Left renal cortex interstitium (tissue), 4 donors: ENCODE measurements at regions not wholly inside any gene's neighbourhood (a gene's known extent, or its start where the extent isn't known, plus 50 kb on each side); places are given as distances from the start of the nearest gene placed in this dataset.

Experiments used
- DNase-seq, 4 donors: peaks; one replicate each; pipeline ENCODE4 v3.0.0-alpha.2; 2013; ENCODE audit warnings: low read depth in 4 of 4, low spot score in 2 of 4, missing footprints in 1 of 4

DNA sequence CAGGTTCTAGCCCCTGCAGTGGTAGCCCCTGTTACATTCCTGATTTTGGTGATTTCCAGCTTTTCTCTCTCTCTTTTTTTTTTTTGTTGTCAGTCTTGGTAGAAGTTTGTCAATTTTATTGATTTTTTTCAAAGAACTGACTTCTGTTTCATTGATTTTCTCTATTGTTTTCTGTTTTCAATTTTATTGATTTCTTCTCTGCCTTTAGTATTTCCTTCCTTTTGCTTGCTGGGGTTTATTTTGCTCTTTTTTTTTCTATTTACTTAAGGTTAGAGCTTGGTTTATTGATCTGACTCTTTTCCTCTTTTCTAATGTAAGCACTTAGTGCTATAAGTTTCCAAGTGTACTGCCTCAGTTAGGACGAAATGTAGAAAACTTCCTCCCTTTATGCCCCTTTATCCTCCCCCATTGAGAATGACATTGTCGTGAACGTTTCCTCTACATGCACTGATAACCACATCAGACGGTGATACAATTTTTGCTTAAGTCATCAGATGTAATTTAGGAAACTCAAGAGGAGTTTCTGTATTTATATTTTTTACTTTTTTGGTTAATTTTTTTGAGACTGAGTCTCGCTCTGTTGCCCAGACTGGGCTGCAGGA lies 81.1 kb upstream of the HS6ST1 start:
- no peak for DNase-seq

DNA sequence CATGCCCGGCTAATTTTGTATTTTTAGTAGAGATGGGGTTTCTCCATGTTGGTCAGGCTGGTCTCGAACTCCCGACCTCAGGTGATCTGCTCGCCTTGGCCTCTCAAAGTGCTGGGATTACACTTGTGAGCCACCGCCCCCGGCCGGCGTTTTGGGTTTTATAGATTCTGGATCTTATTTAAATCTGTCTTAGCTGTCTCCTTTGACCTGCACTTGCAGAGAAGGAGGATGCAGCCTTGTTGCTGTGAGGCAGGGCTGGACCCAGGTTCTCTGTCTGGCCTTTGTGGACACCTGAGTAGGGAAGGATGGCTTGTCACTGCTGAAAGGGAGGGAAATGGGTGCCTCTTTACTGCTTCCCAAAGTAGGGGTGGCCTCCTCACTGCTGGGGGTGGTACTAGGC lies 83.0 kb upstream of the HS6ST1 start:
- DNase-seq, result no peak

DNA sequence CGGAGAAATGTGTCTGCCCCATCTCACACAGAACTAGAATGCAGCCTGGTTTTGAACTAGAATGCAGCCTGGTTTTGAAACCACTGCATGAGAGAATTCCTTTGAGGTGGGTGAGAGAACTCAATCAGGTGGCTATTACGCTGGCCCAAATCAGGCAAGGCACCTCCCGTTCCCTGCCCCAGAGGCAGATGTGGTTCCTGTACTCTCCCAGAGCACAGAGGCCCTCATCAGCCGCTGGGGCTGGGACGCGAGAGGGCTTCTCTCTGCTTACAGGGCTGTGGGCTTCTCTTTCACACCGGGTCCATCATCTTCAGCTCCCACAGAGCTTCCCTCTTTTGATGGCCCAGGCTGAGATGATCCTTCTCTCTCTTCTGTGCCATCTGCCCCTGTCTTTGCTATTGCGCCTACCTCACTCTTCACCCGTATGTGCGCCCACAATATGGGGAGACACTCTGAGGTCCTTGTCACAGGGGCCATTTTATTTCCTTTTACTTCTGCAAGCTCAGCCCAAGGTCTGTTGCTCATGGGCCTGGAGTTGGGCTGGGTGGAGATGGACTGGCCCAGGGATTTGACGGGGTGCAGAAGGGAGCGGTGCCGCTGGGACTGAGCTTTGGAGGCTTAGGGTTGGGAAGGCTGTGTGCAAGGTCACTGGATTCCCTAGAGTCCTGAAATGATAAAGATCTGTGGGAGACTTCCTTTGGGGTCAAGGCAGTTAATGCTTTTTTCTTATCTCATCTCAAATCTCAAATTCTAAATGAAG lies 84.4 kb upstream of the HS6ST1 start:
- DNase-seq, result no peak

DNA sequence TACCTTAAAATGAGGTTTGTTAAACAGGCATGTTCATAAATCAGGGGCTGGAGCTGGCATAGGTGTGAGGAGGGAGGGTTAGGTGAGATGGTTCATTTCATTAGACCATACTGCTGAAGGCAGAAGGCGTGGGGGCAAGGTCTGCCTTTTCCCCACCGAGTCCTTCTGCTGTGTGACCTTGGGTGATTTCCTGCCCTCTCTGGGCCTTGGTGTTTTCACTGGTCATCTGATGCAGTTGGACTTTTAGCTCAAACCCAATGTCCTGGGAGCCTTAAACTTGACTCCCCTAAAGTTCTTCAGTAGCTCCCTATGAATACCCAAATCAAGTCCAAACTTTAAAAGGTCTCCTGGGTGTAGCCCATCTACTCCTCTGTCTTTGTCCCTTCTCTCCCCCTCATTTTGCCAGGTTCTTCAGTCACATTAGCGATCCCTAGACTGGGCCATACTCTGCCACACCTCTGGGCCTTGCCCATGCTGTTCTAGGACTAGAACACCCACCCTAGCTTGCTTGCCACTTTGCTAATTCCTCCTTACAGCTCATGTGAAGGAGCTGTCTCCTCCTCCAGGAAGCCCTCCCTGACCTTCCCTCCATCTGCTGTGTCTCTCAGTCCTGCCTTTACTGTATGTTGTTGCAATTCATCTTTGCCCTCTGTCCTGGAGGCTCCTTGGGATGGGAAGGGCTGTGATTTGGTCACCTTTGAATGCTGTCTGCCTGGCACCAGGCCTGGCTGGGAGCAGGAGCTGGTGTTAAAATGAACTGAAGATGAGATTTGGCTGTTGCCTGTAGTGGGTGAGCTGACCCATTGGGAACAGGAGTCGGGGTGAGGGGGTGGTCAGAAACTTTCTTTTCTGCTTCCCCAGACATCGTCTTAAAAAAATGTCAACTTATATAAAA lies 85.4 kb upstream of the HS6ST1 start:
- DNase-seq, result no peak

DNA sequence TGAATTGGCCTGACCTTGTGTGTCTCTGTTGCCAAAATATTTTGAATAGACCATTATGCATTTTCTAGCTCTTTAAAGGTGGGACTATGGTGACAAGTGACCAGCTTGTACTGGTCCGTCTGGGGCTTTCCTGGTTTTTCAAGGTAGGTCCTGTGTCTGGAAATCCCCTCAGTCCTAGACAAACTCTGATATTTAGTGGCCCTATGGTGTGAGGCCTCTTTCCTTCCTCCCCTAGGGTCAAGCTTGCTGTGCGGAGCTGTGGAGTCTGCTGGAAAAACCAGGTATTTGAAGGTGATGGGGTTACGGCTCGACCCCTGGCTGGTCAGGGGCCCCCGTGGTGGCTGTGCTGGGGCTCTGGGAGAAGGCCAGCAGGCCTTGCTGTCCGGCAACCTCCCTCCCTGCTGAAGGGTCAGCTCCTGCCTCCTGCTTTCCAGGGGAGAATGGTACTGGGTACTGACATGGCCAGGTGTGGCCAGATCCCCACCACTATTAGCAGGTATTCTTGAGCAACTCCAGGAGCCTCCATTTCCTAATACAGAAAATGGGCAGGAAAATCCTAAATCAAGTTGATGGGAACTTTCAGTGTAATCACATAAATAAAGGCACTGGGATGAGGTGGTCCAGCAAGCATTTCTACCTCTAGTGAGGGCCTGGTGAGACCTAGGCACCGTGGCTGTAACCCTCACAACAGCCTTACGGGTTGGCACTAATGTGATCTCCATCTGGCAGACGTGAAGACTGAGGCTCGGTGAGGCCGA lies 86.2 kb upstream of the HS6ST1 start:
- no peak for DNase-seq

DNA sequence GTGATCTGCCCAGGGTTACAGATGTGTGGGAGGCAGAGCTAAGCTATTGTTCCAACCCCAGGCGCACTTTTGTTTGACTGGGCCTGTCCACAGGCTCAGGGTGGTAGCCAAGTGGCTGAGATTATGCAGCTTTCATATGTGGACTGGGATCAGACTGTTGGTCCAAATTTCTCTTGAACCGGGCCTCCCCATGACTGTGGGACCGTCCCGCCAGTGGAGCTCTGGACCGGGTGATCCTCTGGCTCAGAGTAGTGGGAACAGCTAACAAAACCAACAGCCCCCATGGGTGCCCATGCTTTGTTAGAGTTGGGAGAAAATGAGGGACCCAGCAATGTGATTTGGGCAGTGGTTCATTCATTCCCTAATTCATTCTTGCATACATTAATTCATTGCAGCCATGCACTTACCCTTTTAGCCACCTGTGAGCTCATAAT lies 86.8 kb upstream of the HS6ST1 start:
- DNase-seq, result no peak

DNA sequence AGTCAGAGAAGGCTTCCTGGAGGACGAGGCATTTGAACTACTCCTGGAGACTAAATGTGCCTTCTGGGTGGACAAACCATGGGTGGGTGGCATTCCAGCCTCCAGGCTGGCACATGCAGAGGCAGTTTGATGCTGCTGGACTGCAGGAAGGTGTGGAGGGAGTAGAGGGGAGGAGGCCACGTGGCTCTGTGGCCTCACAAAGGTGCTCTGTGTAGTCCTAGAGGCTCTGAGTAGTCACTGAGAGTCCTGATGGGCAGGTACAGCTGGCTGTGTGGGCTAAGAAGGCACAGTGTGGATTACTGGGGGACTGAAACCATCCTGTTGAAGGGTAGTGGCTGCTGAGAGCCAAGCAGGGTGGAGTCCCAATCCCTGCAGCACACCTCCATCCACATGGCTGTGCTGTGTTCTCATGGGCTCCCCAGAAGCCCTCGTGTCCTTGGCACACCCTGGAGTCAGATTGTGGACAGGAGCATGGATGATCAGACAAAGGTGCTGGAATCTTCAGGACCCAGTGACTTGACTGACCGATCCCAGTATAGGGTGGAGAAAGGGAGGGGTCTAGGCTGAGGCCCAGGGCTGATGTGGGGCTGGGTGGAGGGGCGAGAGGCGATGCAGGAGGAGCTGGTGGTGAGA lies 87.4 kb upstream of the HS6ST1 start:
- DNase-seq, result no peak

DNA sequence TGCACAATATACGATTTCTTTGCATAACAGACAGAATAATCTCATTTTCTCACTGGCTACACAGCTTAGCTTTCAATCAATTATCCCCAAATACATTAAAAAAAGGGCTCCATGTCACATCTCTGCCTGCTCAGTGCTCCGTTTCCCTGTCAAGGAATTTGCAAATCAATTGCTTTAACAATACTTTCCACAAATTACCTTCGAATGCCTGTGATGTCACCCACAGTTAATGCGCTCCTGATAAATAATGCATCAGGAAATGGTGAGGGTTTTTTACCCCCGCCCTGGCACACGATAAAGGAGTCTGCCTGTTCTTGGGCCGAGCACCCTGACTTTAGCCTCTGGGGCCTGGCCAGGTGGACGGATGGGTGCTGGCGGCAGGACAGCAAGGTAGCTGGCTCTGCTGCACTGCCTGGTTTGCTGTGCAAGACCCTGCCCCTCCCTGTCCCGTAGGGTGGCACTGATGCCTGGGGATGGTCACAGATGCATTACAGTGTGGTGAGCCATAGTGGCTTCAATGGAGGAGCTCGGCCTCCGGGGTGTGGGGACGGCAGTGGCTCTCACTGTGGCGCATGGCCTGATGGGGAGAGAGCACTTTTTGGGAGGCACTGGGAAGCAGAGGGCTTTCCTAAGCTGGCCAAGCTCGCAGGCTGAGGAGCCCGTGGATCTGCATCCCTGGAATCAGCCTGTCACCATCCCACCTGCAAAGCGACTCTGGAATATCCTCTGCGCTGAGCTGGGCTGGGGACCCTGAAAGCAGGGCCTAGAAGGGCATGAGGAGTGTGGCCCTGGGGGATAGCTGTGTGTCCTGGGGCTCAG lies 88.3 kb upstream of the HS6ST1 start:
- DNase-seq, result no peak

DNA sequence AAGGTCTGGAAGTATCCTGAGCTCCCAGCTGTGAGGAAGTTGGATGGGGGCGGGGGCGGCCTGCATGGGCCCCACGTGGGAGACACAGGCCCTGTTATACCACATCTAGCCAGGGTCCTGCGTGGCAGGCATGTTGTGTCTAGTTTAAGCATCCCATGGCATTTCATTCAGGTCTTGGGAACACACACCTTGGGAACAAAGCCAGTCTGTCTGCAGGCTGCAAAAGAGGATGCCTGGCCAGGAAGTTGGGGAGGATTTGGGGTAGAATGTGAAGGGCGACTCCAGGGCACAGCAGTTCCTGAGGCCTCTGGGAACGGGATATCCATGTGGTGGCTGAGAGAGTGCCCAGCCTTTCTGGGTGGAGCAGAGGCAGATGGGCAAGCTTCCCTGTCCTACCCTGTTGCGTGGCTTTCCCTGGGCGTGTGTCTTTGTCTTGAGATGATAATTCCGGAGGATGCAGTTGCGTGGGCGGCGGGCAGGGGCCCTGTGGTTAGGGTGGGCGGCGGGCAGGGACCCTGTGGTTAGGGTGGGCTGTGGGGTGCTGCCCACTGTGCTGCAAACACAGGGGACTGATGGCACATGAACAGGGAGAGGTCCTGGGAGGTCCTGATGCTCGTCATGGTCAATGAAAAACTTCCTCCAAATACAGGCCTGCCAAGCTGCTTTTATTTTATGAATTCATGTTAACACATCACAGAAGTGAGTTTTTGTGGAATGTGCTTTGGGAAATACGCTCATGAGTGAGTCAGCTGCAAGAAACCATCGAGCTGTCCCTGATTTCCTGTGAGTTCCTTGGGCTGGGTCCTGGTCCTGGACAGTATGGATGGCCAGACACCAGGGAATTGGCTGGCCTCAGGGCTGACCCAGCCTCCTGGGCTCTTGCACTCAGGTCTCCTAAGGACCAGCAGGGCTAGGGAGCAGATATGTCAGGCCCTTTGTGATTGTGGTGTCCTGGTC lies 90.0 kb upstream of the HS6ST1 start:
- DNase-seq, result no peak

DNA sequence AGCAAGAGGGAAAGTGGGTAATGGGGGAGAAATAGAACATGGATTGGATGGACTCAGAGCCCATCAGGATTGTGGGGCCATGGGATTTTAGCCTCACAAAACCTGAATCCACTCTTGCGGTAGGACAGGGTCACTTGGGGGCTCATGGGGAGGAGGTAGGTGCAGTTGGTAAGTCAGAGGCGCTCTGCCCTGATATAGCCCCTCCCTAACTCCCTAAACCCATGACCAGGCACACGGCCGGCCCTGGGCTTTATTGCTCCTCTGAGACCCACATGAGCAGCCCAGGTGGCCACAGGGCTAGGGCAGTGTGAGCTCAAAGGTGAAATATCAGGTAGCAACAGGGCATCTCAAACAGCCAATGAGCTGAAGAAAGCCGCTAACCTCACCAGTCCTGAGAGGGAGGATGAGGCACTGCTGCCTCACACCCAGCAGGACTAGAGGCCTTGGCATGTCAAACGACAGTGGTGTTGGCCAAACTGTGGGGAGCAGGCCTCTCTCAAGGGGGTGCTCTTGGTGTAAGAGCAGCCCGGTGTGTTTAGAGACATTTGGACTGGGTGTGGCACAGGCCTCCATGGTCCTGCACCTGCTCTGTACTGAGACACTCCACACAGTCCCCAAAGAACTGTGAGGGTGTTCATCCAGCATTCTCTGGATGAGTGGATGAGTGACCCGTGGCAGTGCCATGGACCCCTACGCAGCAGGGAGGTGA lies 90.8 kb upstream of the HS6ST1 start:
- DNase-seq, result no peak

DNA sequence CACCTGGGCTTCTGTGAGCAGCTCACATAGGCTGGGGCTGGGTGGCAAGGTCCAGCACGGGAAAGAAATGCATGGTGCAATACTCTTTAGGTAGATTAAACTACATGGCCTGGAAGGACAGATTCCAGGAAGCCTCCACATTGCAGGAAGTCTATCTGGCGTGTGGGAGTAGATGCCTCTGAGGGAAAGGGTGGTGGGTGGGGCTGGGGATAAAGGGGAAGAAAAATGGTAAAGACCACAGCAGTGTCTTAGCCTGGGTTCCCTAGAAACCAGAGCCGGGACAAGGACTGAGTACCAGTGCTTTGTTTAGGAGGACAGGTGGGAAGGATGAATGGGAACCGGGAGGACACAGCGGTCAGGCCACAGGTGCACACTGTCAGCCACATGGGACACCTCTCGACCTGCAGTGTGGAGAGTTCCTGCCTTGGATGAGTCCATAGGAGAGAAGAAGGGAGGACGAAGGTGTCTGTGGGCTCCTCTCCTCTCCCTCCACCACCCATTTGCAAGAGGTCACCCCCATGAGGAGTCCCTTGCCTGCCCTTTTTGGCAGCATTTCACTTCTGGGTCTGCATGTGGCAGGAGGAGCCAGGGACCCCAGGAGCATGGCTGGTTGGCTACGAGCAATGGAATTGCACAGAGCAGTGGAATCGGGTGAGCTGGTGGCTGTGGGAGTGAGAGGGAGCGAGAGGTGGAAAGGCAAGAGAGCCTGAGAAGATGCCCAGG lies 91.5 kb upstream of the HS6ST1 start:
- DNase-seq, result no peak

DNA sequence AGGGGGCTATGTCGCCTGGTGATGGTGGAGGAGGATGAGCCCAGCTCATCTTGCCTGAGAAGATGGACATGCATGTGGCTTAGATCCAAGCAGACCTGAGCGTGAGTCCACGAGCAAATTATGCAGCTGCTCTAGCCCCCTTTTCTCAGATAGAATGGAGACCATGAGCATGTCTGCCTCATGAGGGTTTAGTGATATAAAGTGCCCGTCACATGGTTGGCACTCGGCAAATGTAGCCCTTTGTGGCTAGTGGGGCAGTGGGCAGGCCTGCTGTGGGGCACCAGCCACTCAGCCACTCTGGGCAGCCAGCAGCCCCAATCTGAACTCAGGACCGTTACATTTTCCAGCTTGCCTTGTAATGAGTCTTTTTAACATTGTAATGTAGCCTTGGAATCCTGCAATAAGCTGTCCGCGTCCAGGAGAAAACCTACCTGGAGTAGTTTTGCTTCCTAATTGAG lies 92.1 kb upstream of the HS6ST1 start:
- no peak for DNase-seq

DNA sequence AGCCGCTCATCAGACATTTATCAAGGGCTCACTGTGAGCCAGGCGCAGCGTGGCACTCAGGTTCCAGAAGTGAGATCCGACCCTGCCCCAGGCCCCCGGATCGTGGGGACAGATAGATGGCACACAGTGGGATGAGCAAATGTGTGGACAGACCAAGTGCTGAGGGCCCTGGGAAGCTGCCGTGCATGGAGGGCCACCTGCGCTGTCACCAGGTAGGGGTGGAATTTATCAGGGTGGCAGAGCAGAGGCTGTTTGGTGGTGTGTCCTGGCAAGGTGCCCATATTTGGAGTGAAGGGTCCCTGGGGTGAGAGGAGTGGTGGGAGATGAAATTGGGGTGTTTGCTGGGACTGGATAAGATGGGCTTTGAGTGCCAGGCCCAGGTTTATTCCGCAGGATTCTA lies 92.8 kb upstream of the HS6ST1 start:
- no peak for DNase-seq

DNA sequence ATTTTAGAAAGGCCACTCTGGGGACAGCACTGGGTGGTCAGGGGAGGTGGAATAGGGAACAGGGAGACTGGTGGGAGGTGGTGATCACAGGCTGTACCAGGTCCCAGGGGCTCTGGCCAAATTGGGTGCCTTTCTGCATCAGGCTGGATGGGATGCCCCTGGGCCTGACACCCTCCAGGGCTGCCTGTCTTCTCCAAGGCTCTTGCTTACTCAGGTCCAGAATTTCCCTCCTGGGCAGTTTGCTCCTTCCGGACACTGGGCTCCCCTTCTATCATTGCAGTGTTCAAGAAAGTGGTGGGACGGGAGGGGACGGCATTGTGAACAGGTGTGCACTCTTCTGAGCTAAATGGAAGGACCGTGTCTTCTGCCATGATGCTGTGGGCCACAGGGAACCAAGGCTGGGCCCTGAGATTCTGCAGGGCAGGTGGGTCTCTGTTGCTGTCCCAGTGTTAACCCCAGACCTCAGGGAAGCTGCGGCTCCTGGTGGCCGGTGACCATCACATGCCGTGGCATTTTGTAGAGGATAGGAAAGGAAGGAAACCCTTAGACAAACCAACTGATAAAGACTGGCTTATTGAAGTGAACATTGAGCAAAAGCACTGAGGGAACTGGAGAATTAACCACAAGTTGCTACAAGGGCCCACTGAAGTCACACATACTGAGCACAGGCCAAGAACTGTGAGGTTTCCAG lies 93.7 kb upstream of the HS6ST1 start:
- DNase-seq, result no peak

DNA sequence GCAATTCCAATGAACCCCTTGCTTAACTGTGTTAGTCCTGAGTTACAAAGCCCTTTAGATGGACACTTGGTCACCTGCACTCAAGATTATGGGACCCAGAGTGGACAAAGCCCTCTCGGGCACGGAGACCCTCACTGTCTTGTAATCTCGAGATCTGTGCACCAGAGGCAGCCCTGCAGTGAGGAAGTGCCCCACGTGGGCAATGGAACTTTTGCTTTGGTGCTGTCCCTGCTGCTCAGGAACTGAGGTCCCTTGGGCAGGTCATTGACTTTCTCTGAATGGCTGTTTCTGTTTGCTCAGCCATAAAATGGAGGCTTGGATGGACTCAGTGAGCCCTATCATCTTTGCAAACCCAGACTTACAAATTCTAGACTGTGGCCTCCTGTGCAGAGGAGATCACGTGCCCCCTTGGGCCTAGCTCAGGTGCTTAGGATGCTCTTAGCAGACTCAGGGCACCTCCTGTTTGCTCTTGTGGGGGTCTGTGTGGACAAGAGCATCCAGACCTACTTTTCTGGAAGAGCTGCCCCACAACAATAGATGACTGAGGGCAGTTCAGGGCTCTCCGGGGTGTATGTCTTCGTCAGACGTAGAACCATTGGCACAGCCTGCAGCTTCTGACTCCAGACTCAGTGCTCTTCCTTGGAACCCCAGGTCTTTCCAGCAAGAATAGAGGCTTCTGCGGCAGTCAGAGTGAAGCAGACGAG lies 94.5 kb upstream of the HS6ST1 start:
- no peak for DNase-seq
